ENCODE measurements at regions not wholly inside any gene's neighbourhood (a gene's known extent, or its start where the extent isn't known, plus 50 kb on each side); places are given as distances from the start of the nearest gene placed in this dataset.

DNA sequence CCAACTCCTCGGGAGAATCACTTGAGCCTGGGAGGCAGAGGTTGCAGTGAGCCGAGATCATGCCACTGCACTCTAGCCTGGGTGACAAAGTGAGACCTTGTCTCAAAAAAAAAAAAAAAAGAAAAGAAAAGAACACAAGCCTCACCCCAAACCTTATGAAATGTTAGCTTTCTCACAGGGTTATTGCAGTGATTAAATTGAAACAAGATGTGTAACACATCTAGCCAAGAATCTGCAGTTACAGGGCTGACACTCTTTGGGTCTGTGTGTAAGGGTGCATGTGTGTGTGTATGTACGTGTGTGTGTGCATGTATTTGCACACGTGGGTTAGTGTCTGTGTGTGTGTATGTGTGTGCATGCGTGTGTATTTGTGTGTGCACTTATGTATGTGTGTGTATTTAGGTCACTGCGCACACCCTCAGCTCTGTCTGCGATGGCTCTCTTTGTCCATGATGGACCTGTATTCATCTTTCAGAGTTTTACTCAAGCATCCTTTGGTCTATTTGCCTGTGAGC lies 336.3 kb downstream of the UQCRFS1 start:
- DNase-seq: no peak

DNA sequence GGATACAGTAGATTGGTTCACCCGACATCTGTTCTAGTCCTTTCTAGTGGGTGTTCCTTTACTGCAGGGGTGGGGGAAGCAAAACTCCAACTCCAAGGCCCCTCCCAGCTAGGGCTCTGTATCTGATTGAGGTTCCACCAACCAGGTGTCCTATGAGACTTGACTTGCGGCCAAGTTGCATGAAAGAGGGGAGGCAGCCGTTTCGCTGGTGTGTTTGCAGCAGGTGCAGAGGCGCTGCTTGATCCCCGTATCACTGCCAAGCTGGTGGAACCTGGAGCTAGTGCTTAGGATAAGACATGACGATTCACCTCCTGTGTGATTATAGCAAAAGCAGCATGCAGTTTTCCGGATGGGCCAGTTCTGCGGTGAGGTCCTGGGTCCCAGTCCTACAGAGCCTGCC lies 338.2 kb downstream of the UQCRFS1 start:
- no peak for DNase-seq

DNA sequence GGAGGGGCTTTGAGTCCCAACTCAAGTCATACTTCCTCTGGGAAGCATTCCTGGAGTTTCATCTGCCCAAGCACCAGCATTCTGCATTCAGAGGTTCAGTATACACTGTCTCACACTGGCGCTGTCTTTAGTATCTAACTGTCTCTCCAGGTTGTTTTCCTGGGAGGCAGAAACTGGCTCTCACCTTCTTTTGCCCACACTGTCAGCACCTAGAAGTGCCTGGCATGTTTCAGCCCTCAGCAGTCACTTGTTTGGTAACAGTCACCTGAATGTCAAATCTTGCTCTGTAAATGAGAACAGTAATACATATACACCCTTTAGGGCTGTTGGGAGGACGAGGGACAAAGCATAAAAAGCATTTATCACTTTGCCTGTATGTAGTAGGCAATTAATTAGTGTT lies 339.6 kb downstream of the UQCRFS1 start:
- DNase-seq: no peak

DNA sequence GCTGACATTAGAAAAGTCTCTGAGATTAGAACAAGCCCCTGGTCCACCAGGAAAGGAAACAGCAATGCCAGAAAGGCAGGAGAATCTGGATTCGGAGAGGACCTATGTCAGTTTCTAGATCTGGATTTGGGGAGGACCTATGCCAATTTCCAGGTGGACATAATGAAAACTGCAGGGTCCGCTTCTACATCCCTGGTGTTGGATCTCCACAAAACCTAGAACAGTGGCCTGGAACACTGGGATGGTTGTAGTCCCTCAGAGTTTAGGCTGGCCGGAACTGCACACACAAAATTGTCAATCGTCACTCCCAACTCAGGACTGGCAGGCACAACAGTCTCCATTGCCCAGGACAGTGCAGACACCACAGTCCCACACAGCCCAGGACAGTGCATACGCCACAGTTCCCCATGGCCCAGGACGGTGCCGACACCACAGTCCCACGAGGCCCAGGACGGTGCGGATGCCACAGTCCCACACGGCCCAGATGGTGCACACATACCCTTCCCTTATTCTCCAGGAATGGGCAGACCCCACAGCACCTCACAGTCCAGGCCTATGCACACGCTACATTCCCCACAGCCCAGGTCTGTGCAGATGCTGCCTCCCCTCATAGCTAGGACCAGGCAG lies 341.7 kb downstream of the UQCRFS1 start:
- no peak for DNase-seq

DNA sequence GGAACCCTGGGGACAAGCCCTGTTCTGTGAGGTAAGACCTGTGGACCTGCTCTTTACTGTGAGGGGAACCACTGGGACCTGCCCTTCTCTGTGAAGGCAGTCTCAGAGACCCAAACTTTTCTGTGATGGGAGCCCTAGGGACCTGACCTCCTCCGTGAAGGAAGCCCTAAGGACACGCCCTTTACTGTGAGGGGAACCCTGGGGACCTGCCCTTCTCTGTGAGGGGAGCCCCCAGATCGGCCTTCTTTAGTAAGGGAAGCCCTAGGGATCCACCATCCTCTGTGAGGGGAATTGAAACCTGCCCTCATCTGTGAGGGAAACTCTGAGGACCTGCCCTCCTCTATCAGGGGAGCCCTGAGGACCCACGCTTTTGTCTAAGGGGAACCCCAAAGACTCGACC lies 343.5 kb downstream of the UQCRFS1 start:
- no peak for DNase-seq

DNA sequence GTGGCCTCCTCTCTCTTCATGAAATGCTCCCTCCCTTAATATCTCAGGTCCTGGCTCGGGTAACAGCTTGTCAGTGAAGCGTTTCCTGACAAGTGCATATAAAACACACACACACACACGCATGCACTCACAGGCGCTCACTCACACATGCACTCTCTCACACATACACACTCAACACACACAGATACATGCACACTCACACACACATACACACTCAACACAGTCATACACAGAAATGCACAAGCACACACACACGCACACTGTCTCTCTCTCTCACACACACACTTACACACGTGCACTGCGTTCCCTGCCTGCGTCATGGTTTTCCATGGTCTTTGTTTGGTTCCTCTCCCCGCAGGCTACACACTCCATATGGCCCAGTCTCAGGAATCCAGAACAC lies 344.1 kb downstream of the UQCRFS1 start:
- DNase-seq: no peak

DNA sequence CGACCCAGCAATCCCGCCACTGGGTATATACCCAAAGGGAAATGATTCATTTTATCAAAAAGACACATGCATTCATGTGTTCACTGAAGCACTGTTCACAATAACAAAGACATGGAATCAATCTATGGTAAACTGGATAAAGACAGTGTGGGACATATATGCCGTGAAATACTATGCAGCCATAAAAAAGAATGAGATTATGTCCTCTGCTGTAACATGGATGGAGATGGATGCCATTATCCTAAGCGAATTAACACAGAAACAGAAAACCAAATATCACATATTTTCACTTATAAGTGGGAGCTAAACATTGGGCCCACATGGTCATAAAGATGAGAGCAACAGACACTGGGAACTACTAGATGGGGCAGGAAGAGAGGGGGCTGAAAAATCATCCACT lies 345.0 kb downstream of the UQCRFS1 start:
- DNase-seq: no peak

DNA sequence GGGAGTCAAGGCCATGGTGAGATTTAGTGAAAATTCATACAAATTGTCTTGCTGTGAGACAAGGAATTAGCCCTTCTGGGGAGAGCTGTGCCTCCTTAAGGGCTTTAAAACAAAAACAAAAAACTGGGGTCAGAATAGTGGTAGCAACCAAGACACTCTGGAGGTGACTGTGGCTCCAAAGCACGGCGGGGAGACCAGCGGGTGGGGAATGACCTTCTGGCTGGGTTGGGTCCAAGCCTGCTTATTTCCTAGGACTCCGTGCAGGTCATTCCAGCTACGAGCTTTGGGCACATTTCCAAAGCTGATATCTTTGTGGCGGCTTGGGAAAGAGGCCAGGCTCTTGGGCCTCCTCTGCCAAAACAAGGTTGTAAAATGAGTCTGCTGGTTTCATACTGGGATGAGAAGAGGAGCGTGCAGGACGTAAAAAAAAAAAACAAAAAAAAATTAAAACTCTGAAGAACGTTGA lies 348.3 kb downstream of the UQCRFS1 start:
- DNase-seq: no peak

DNA sequence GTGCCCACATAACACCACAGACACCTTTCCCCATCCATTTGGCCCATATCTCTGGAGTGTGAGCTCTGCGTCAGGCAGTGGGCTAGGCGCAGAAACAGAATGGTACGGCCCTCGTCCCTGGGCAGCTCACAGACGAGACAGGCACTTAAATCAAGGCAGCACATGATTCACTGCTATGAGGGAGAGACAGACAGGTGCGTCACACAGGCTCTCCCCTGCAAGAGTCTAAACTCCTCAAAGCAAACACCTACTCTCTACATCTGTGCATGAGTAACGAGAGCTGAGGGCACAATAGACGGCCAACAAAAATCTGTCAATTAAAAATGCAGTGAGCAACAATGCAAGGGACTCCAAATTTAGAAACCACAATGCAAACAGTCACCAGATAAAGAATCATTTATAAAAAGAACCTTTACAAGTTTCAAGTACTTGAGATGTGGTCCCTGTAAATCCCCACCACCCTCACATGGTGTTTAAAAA lies 348.9 kb downstream of the UQCRFS1 start:
- no peak for DNase-seq

DNA sequence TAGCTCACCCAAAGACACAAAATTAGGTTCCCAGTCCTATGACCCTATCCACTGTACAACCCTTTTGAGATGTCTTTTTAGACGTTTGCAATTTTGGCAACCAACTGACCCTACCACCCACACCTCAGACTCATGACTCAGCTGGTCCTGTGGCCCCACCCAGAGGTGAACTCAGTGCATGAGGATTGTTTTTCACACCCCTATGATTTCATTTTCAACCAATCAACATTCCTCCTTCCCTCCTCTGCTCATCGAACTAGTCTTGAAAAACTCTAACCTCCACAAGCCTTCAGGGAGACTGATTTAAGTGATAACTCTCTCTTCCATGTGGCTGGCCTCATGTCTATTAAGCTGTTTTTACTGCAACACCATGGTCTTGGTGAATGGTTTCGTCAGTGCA lies 350.7 kb downstream of the UQCRFS1 start:
- no peak for DNase-seq

DNA sequence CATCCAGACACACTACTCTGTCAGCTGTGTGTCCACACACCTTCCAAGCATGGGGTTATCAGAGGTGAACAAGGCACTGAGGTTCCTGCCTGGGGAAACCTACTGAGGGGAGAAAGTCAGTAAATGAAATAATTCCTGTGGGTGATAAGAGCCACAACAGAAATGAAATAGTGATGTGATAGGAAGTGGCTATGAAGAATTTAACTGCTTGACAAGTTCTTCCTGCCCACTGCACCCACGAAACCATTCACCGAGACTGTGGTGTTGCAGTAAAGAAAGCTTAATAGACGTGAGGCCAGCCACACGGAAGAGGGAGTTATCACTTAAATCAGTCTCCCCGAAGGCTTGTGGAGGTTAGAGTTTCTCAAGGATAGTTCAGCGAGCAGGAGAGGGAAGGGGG lies 353.1 kb downstream of the UQCRFS1 start:
- DNase-seq: no peak

DNA sequence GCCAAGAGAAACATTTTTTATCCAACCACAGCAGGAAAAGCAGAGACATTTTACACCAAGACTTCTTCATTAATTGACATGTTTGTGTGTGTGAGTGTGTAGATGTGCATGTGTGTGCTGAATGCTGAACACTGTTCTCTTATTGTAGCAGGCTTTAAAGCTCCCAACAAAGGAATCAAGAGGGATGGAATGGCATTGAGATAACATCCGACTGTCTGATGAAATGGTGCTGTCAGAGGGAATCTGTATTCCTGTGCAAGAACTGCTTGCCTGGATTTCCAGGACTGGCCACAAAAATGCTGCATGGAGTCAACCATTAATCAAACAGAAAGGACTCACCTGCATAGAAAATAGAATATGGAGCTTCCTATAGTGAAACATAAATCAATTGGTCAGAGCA lies 354.0 kb downstream of the UQCRFS1 start:
- DNase-seq: no peak

DNA sequence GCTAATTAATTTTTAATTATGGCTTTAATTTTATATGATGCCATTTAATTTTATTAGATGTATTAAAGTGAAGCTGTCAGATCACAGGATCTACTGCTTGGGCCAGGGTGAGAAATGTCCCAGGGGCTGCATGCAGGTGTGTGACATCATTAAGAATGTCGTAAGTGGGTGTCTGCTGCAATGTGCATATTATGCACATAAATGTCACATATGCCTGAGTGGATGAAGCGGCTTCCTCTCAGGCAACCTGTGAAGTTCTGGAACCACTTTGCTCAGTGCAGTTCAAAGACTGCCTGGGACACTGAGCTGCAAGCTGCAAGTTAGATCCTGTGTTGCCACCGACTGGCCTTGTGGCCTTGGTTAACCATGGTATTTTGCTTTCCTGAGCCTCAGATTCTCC lies 355.0 kb downstream of the UQCRFS1 start:
- DNase-seq: no peak

DNA sequence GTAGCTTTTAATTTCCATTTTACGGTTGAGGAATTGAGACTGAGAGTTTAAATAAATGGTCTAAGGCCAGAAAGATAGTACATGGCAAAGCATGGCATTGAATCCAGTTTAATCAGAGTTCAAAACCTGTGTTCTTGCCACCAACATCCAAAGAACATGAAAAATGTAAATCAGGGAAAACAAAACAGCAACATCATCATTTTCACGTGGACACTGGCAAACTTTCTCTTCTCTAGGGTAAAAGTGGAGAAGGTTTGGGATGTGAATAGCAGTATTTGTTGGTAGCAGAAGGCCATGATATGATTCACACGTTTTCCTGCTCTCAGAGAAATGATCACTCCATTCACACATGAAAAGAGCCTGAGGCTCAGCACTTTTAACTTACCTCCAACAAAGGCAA lies 357.7 kb downstream of the UQCRFS1 start:
- no peak for DNase-seq

DNA sequence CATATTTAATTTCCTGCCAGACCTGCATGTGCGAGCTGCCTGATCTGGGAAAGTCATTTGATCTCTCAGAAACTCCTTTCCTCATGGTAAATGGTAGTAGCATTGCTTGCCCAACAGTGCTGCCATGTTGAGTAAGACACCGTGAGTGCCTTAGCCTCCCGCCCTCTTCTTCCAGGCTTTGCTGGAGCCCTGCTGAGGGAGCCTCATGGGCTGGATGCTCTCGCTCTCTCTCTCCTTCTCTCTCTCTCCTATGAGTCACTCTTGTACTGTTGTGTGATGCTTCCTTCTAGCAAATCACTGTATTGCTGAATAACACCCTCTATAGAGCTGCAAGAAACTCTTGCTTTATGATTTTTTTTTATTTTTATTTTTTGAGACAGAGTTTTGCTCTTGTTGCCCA lies 365.5 kb downstream of the UQCRFS1 start:
- DNase-seq: no peak

DNA sequence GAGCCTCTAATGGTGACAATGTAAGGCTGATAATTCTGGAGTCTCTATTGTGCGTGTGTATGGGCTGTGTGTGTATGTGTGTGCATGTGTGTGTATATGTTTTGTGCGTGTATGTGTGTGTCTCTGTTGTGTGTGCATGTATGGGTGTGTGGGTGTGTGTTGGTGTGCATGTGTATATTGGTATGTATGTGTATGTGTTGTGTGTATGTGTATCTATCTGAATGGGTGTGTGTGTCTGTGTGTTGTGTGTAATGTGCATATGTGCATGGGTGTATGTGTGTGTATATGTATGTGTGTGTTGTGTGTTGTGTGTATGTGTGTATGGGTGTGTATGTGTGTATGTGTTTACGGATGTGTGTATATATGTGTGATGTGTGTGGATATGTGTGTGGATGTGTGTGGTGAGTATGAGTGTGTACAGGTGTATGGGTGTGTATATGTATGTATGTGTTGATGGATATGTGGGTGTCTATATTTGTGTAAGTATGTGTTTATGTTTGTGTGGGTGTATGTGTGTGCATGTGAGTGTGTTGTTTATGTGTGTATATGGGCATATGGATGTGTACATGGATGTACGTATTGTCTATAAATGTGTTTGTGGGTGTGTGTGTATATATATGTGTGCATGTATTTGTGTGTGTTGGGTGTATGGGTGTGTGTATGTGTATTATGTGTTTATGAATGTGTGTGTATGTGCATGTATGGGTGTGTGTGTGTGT lies 366.7 kb downstream of the UQCRFS1 start:
- no peak for DNase-seq

DNA sequence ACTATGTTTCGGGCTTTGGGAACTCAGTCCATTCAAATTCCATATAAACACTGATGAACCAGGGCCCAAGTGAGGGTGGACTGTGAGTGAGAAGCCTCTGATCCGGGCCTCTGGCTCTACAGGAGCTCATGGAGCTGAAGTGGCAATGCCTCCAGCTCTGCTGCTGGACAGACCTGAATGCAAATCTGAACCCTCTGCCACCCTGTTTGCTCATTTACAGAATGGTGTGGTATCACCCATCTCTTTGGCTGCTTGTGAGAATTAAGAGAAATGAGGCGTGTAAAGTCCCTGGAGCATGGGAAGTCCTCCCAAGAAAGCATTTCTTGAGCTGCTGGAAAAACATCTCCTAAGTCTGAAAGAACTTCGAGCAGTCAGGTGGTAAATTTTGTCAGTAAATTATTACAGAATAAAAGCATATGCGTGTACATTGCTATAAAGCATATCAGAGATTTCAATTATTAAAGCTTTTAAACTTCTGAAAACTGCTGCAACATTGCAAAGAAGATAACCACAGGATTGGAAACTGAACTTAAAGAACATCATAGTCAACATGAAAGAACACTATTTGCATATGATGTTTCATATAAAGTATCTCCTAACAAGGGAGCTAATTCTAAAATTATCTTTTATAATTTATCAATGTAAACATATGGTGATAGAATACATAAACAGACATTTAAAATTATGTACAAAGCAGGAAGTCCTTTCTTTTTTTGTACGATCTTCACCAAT lies 369.0 kb downstream of the UQCRFS1 start:
- no peak for DNase-seq

DNA sequence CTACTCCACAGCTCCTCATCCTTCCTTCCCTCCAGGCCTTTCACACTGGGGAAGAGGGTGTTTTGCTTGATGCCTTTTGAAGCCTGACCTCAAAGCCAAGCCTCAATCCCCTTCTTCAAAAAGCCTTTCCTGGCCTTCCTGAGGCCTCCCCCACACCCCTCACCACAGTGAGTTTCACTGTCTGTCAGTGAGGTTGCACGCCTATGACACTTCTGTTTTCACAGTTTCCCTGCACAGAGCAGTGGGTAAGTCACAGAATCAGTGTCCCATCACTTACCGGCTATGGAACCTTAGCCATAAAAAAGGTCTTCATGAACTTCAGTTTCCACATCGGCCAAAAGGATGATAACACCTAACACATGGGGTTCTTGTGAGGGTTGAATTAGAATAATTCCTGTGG lies 371.4 kb downstream of the UQCRFS1 start:
- no peak for DNase-seq

DNA sequence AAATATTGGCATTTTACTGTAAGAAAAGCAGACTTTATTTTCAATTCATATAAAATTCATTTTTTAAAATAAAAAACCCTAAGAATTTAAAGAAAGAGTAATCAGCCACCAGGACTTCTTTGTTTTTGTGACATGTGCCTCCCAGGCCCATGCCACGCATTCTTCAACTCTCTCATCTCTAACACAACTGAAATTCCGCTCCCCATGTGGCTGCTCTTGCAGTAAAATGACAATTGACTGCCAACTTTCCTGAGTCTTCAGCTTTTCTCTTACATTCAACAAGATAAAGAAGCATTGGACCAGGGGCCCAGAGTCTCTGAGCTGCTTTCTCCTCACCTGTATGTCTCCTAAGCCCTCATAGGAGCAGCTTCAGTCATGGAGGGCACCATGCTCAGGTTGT lies 372.1 kb downstream of the UQCRFS1 start:
- DNase-seq: no peak

DNA sequence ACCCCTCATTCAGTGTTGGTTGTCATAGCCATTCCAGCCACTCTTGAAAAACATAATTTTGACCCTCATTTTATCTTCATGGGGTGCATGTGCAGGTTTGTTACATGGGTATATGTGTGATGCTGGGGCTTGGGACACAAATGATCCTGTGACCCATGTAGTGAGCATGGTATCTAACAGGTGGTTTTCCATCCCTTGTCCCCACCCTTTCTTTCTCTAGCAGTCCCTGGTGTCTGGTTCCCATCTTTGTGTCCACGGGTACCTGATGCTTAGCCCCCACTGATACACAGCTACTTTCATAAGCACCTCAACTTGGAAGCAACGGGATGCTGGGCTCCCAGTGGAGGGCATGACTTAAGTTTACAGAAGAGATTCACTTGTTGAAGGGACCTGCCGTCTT lies 373.5 kb downstream of the UQCRFS1 start:
- DNase-seq: no peak

DNA sequence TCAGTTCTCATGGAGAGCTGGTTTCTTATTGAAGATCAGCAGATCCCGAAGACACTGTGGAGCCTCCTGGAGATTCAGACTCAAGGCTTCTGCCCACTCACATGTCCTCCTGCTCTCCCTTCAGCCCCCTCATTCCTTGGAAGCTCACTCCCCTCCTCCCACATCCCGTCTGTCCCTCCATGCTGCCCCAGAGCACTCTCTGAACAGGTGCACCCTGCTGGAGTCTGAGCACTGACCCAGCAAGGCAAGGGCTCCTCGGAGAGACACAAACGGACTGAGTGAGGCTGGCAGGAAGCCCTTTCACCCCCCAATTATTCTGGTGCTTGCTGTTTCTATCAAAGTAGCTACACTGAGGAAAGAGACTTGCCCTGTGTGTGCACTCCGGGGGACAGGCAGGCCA lies 374.0 kb downstream of the UQCRFS1 start:
- DNase-seq: no peak

DNA sequence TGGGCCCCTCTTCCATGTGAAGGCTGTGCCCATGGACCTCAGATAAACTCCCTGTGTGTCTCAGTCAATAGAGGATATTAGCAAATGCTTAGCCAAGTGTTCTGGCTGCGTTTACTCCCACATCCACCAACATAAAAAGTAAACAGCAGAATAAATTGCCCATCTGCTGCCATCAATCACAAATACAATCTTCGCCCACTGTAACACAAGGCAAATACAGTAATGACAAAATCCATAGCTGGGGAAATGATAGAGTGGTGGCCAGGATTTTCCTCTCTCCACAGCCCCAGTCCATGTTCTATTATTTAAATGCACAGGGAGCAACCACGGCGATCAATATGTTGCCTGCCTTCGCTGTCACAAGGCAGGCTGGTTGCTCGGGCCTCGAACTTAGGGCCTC lies 376.5 kb downstream of the UQCRFS1 start:
- DNase-seq: no peak

DNA sequence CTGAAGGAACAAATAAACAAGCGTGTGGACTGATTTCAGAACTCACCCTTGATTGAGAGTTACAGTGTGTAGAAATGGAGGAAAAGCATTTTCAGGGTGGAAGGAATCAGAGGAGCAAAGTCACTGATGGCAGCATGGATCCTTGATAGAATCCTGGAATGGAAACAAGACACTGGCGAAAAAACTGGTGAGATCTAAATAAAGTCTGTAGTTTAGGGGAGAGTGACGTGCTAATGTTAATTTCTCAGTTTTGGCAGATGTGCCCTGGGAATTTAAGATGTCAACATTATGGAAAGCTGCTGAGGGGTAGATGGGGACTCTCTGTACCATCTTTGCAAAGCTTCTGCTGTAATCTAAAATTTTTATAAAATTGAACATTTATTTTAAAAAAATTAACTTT lies 378.0 kb downstream of the UQCRFS1 start:
- DNase-seq: no peak

DNA sequence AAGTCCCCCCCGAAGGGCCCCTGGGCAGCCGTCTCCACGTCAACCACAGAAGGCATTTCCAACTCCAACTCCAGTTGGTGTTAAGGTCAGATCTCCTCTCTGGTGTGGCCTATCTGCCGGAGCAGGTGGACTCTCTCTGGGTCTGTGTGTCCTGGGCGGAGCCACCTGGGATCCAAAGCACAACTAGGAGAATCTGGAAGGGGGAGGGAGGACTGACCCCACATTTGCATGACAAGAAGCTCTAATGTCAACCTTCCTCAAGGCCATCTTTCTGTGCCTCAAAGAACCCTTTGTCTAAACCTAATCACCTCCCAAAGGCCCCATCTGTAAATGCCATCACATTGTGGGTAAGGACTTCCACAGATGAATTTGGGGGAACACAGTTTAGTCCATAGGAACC lies 381.5 kb downstream of the UQCRFS1 start:
- DNase-seq: no peak
